GM19397 (cell line): ENCODE measurements at regions not wholly inside any gene's neighbourhood (a gene's known extent, or its start where the extent isn't known, plus 50 kb on each side); places are given as distances from the start of the nearest gene placed in this dataset.
"Not testable (repeated sequence)": the region's sequence is repeated elsewhere in the genome, so short reads cannot be mapped to it uniquely, and the experiment has no call there.

Experiments used
- ATAC-seq: cut with Tn5 transposase; IDR thresholded peaks from one replicate; pipeline ENCODE4 v1.9.1; 2021; ENCODE audit warnings: mild to moderate bottlenecking, moderate library complexity; ENCODE audit not compliant: unreplicated experiment

- ATAC-seq = no peak
These were observed 500.2 kb upstream of the TNP1 start for GRCh38 chr2:217360111-217360510.

GRCh38 chr2:217357886-217358620, 498.2 kb upstream of the TNP1 start:
- no peak for ATAC-seq

- no peak for ATAC-seq
These were observed 496.9 kb upstream of the TNP1 start for GRCh38 chr2:217356781-217357180.

GRCh38 chr2:217356142-217356541, 496.3 kb upstream of the TNP1 start:
- ATAC-seq = no peak

- no peak for ATAC-seq
These were observed 493.7 kb upstream of the TNP1 start for GRCh38 chr2:217353591-217353990.

- no peak for ATAC-seq
These were observed 491.5 kb upstream of the TNP1 start for GRCh38 chr2:217351378-217351777.

GRCh38 chr2:217349251-217349650, 489.4 kb upstream of the TNP1 start:
- no peak for ATAC-seq

GRCh38 chr2:217347630-217348029, 487.8 kb upstream of the TNP1 start:
- ATAC-seq = not testable (repeated sequence)

GRCh38 chr2:217346043-217346442, 486.2 kb upstream of the TNP1 start:
- ATAC-seq = not testable (repeated sequence)

GRCh38 chr2:217340899-217341298, 481.0 kb upstream of the TNP1 start:
- ATAC-seq = no peak

GRCh38 chr2:217340176-217340575, 480.3 kb upstream of the TNP1 start:
- no peak for ATAC-seq

- ATAC-seq = no peak
These were observed 479.9 kb upstream of the TNP1 start for GRCh38 chr2:217339753-217340152.

- no peak for ATAC-seq
These were observed 478.5 kb upstream of the TNP1 start for GRCh38 chr2:217338306-217338916.

- no peak for ATAC-seq
These were observed 477.9 kb upstream of the TNP1 start for GRCh38 chr2:217337771-217338170.

- no peak for ATAC-seq
These were observed 476.8 kb upstream of the TNP1 start for GRCh38 chr2:217336694-217337093.

GRCh38 chr2:217335341-217335966, 475.6 kb upstream of the TNP1 start:
- no peak for ATAC-seq

- ATAC-seq = no peak
These were observed 474.7 kb upstream of the TNP1 start for GRCh38 chr2:217334561-217334960.

GRCh38 chr2:217332866-217333265, 473.0 kb upstream of the TNP1 start:
- no peak for ATAC-seq

GRCh38 chr2:217332417-217332791, 472.5 kb upstream of the TNP1 start:
- no peak for ATAC-seq

GRCh38 chr2:217331523-217332416, 471.9 kb upstream of the TNP1 start:
- ATAC-seq = no peak

- ATAC-seq = no peak
These were observed 470.8 kb upstream of the TNP1 start for GRCh38 chr2:217330647-217331046.
